DND-41 (cell line): ENCODE measurements at regions not wholly inside any gene's neighbourhood (a gene's known extent, or its start where the extent isn't known, plus 50 kb on each side); places are given as distances from the start of the nearest gene placed in this dataset.

Experiments used
- ATAC-seq: fragments of 200-7000 bp; cut with Tn5 transposase; 3 replicates; pipeline ENCODE4 v1.9.1; 2021; ENCODE audit warnings: low read depth; ENCODE audit not compliant: insufficient read depth
- DNase-seq: peaks from one replicate; pipeline ENCODE4 v3.0.0-alpha.2; 2020
- H2AFZ ChIP-seq: 2 replicates; pipeline ENCODE4 v1.6.0; 2012; ENCODE audit warnings: low read depth, low read length
- H3K27ac ChIP-seq: 2 replicates; pipeline ENCODE4 v1.5.1; 2012; ENCODE audit warnings: low read length, inconsistent platforms
- H3K27me3 ChIP-seq: fragments of 200-600 bp; sonication (generic); 2 replicates; pipeline ENCODE4 v1.6.0; 2012; ENCODE audit warnings: low read length, mild to moderate bottlenecking, inconsistent platforms; ENCODE audit not compliant: insufficient read depth, poor library complexity
- H3K36me3 ChIP-seq: 2 replicates; pipeline ENCODE4 v1.5.1; 2012; ENCODE audit warnings: low read length, inconsistent platforms; ENCODE audit not compliant: insufficient read depth
- H3K4me1 ChIP-seq: 2 replicates; pipeline ENCODE4 v1.5.1; 2012; ENCODE audit warnings: mild to moderate bottlenecking, low read length; ENCODE audit not compliant: insufficient read depth
- H3K4me2 ChIP-seq: 2 replicates; pipeline ENCODE4 v1.6.0; 2012; ENCODE audit warnings: mild to moderate bottlenecking, moderate library complexity, low read length, inconsistent platforms; ENCODE audit not compliant: insufficient read depth
- H3K4me3 ChIP-seq, 2 experiments: fragments of 200-600 bp in 1 of 2; shearing (Covaris generic) in 1 of 2; 2 replicates each; pipeline ENCODE4 v1.5.1; 2012 to 2016; ENCODE audit warnings: inconsistent platforms in 2 of 2, low read length in 2 of 2, mild to moderate bottlenecking in 2 of 2, low read depth in 1 of 2, moderate library complexity in 1 of 2
- H3K79me2 ChIP-seq: 2 replicates; pipeline ENCODE4 v1.6.0; 2012; ENCODE audit warnings: low read length, inconsistent platforms; ENCODE audit not compliant: insufficient read depth
- H3K9ac ChIP-seq: 2 replicates; pipeline ENCODE4 v1.6.0; 2012; ENCODE audit warnings: low read depth, mild to moderate bottlenecking, inconsistent platforms, low read length, moderate library complexity
- H3K9me3 ChIP-seq: 2 replicates; pipeline ENCODE4 v1.5.1; 2012; ENCODE audit warnings: low read length, moderate library complexity, mild to moderate bottlenecking, inconsistent platforms; ENCODE audit not compliant: insufficient read depth, severe bottlenecking
- H4K20me1 ChIP-seq: 2 replicates; pipeline ENCODE4 v1.6.0; 2012; ENCODE audit warnings: low read length; ENCODE audit not compliant: insufficient read depth
- EZH2 ChIP-seq: IDR thresholded peaks from 3 replicates; pipeline ENCODE4 v1.6.1; 2012; ENCODE audit warnings: borderline replicate concordance, low read depth, mild to moderate bottlenecking, moderate library complexity, low read length, inconsistent platforms; ENCODE audit not compliant: severe bottlenecking
- TF ChIP-seq, protein P1 (sequence below): IDR thresholded peaks from 2 replicates; pipeline ENCODE4 v1.5.1; 2012; ENCODE audit warnings: borderline replicate concordance, low read length, moderate library complexity, mild to moderate bottlenecking; ENCODE audit not compliant: poor library complexity, severe bottlenecking; ENCODE audit errors: extremely low read depth

GRCh38 chr10:44498222-44498621 is 113.3 kb upstream of the CXCL12 start:
- Histone ChIP-seq H3K9me3 (no peaks in the 10 kb centered on the region), H3K36me3 (no peaks in the 10 kb centered on the region), H3K4me3 (no peak overlapping the region), H3K79me2 (no peaks in the 10 kb centered on the region), H2AFZ (no peak overlapping the region), H3K27ac (no peak overlapping the region), H4K20me1 (no peaks in the 10 kb centered on the region), H3K4me1 (no peaks in the 10 kb centered on the region), H3K9ac (no peak overlapping the region), H3K27me3 (no peaks in the 10 kb centered on the region), H3K4me2 (no peak overlapping the region)
- DNase-seq (no peak), ATAC-seq (no peak)
- TF ChIP-seq, protein P1, sequence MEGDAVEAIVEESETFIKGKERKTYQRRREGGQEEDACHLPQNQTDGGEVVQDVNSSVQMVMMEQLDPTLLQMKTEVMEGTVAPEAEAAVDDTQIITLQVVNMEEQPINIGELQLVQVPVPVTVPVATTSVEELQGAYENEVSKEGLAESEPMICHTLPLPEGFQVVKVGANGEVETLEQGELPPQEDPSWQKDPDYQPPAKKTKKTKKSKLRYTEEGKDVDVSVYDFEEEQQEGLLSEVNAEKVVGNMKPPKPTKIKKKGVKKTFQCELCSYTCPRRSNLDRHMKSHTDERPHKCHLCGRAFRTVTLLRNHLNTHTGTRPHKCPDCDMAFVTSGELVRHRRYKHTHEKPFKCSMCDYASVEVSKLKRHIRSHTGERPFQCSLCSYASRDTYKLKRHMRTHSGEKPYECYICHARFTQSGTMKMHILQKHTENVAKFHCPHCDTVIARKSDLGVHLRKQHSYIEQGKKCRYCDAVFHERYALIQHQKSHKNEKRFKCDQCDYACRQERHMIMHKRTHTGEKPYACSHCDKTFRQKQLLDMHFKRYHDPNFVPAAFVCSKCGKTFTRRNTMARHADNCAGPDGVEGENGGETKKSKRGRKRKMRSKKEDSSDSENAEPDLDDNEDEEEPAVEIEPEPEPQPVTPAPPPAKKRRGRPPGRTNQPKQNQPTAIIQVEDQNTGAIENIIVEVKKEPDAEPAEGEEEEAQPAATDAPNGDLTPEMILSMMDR = no peak
- TF ChIP-seq EZH2 = no peak

- no peak overlapping the region for H3K4me3 ChIP-seq
- no peak overlapping the region for H2AFZ ChIP-seq
- H3K27me3 ChIP-seq = no peaks in the 10 kb centered on the region
- DNase-seq (no peak), ATAC-seq (no peak)
- no peak overlapping the region for H3K27ac ChIP-seq
- no peaks in the 10 kb centered on the region for H3K79me2 ChIP-seq
- H3K9me3 ChIP-seq = no peaks in the 10 kb centered on the region
- no peaks in the 10 kb centered on the region for H3K4me1 ChIP-seq
- H3K4me2 ChIP-seq = no peak overlapping the region
- no peak overlapping the region for H3K9ac ChIP-seq
- no peaks in the 10 kb centered on the region for H3K36me3 ChIP-seq
- H4K20me1 ChIP-seq = no peaks in the 10 kb centered on the region
- no peak for TF ChIP-seq EZH2
- TF ChIP-seq, protein P1 = no peak
Observed at GRCh38 chr10:44500451-44500850, 115.6 kb upstream of the CXCL12 start.

DNA sequence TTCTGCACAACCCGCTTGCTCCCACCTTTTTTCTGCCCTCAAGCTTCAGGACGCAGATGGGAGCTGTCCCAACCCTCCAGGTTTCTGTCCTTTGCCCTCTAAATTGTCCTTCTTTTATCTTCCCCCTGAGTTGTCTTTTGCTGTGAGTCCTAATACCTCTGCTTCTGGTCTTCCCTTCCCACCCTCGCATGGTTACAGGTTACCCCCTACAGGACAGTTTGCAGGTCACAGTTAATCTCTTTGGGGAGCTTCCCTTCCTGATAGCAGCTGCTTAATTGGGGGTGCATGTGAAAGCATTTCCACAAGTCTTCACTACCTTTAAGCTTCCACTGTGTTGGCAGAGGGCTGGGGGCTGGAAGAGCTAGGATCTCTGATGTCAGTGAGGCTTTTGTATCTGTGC is 121.5 kb upstream of the CXCL12 start:
- no peak overlapping the region for H3K4me3 ChIP-seq
- no peak overlapping the region for H3K27ac ChIP-seq
- ATAC-seq (no peak), DNase-seq (no peak)
- H3K27me3 ChIP-seq = peaks cover 3% of the 10 kb centered on the region
- H3K79me2 ChIP-seq = no peaks in the 10 kb centered on the region
- H3K4me1 ChIP-seq = no peaks in the 10 kb centered on the region
- H4K20me1 ChIP-seq = no peaks in the 10 kb centered on the region
- TF ChIP-seq, protein P1 = no peak
- no peak for TF ChIP-seq EZH2
- H3K9ac ChIP-seq = no peak overlapping the region
- H2AFZ ChIP-seq = no peak overlapping the region
- no peaks in the 10 kb centered on the region for H3K36me3 ChIP-seq
- H3K4me2 ChIP-seq = no peak overlapping the region
- H3K9me3 ChIP-seq = no peaks in the 10 kb centered on the region
